ENCODE measurements at regions not wholly inside any gene's neighbourhood (a gene's known extent, or its start where the extent isn't known, plus 50 kb on each side); places are given as distances from the start of the nearest gene placed in this dataset.
"Not testable (repeated sequence)": the region's sequence is repeated elsewhere in the genome, so short reads cannot be mapped to it uniquely, and the experiment has no call there.

DNA sequence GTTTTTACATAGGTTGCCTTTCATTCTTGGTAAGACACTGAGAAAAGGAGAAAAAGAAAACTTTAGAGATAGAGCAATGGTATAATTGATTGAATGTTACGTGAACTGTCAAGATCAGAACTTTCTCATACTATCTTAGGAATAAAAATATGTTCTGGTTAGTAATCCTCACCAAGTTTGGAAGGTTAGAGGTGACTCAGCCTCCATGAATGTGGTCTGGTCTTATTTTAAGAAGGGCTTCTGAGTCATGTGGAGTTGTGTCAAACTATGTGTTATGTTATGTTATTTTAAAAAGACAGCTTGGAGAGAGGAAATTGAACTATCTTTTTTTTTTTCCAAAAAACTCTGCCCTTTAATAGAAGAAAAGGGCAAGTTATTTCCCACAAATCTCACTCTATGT is 458.6 kb upstream of the KLF6 start:
- intact Hi-C loops (cut with micrococcal nuclease): no loop called here

DNA sequence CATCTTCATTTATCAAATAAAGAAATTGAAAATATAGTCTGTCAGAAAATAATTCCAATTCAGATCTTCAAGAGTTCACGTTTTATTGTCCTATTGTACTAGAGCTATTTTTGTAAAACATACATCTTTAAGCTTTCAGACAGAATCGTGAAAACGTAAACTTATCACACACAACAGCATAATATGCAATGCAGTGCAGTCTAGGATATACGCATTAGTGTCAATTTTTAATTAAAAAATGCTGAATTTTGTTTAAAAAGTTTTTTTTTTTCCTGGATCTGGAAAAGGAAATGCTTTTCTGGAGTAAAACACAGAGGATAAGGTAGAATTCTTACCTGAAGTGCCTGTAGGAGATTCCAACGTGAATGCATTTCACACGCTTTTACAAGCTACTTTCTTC is 458.2 kb upstream of the KLF6 start:
- intact Hi-C loops (cut with micrococcal nuclease): no loop called here

DNA sequence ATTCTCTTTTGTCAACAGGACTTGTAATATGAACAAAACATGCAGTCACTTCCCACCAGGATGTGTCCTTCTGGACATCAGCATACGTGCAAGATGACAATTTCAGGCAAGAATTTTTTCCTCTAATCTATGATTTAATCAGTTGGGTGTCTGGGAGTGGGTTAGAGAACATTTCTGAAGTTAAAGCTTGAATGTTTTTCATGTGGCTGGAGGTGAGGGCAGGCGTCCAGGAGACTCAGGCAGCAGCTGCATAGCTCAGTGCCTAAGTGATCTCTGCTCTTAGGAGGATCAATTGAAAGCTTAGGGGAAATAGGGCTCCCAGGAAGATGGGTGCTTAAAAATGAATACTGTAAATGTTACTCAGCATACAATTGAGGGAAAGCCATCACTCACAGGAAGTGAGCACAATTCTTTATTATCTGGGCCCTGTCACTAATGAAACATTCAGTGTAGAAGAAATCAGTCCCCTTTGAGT is 457.6 kb upstream of the KLF6 start:
- intact Hi-C loops (cut with micrococcal nuclease): no loop called here

DNA sequence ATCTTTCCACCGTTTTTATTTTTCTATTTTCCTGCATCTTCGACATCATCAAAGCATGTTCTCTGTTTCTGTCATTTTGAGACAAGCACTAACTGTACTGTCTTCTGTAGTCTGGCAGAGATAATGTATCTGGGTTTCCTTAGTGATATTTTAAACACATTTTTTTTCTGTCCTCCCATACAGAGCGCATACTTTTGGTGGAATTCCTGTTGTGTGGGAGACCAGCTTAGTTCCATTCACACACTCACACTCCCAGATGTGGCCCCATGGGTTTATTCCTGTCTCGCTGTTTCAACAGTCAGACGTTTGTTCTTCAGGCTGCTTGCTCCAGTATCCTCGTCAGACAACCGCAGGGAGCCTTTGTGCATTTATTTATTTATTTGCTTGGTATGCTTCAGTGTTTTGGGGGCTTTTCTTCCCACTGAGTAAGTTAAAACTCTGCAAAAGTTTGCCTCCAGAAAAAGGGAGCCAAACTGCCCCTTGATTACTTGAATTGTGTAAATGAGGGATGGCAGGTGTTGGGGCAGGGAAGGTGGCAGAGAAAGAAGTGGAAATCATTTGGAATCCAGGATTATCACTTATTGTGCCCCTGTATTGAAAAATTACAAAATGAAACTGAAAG is 456.8 kb upstream of the KLF6 start:
- intact Hi-C loops (cut with micrococcal nuclease): no loop called here

DNA sequence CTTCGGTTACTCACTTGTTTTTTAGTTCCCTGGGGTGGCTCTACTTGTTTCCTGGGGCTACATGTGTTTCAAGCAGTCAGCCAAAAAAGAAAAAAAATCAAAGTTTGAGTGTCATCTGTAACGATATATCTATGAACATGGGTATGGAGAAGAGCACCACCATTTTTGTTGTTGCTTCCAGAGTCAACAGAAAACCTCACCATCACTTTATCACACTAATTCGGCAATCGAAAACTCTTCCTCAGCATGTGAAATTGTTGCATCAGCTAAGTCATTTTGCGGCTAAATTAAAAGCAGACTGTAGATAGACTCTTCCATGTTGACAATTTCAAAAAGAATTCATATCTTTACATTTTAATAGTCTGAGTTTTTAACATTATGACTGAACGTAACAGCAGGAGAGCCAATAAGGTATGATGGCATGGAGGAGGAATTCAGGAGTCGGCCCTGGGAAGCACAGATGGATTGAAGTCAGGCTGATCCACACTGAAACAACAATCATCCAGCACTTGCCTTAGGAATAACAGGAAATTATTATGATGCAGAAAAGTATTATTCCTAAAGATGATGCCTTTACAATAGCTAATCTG is 455.7 kb upstream of the KLF6 start:
- intact Hi-C loops (cut with micrococcal nuclease): no loop called here

DNA sequence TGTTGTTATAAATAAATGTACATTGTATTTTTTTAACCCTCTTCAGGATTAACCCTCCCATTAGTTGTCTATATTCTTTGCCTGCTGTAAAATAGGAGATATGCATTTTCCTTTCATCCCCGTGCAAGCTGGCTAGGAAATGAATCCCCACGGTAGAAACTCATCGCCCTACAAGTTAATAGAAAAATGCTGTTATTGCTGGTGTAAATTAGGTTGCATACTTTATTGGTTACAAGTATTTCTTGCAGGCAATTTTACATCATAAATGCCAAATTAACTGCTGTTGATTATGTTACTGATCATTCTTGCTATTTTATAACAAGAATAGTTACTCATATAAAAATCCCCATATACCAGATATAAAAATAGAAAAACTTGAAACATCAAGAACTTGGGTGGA is 454.2 kb upstream of the KLF6 start:
- intact Hi-C loops (cut with micrococcal nuclease): no loop called here

DNA sequence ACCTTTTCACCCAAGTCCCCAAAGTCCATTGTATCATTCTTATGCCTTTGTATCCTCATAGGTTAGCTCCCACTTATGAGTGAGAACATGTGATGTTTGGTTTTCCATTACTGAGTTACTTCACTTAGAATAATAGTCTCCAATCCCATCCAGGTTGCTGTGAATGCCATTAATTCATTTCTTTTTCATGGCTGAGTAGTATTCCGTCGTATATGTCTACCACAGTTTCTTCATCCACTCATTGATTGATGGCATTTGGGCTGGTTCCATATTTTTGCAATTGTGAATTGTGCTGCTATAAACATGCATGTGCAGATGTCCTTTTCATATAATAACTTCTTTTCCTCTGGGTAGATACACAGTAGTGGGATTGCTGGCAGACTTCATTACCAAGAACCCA is 451.9 kb upstream of the KLF6 start:
- intact Hi-C loops (cut with micrococcal nuclease): not testable (repeated sequence)

DNA sequence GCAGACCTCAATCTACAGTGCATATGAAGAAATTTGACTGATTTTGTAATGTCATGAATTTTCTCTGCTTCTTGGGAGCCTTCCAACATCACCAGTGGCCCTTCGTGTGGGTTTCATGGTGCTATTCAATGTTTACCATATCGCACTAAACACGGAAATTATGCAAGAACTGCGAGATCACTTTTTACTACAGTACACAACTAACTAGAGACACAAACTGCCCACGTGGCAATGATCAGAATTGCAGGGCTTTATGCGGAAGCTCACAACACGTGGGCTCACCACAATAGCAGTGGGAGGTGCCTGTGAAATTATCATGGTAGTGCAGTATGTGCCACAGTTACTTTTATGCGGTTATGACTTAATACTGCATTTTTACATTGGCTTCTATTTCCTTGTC is 449.7 kb upstream of the KLF6 start:
- intact Hi-C loops (cut with micrococcal nuclease): no loop called here

DNA sequence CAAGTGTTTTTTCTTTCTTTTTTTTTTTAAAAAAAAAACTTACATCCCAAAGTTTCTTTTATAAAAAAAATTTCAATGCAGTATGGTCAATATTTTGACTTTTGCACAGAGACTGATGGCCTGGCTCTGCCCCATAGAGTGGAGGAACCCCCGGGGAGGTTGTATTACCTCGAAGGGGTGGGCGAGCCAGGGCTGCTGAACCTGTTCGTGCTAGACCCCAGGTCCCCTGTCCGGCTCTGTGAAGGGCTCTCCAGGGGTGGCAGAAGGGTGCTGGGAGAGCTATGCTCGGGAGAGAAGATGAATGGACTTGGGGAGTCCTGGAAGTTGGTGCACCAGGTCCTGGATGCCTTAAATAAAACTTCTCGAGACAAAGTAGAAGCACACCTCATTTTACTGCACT is 446.4 kb upstream of the KLF6 start:
- intact Hi-C loops (cut with micrococcal nuclease): no loop called here

DNA sequence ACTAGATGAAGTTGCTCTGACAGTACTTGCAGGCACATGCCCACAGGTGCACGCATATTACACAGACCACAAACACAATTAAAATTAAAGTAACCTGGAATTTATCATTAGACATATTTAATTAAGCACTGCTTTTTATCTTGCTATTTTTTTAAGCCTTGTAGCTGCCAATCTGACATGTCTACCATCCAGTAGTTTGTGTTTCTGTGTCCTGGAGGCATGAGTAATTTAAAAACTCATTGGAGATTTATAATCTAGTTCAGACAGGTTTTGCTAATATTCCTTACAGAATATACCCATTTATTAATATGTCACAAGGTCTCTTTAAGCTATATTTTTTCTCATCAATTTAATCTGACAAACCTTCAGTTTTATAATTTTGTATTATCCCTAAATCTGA is 445.0 kb upstream of the KLF6 start:
- intact Hi-C loops (cut with micrococcal nuclease): no loop called here

DNA sequence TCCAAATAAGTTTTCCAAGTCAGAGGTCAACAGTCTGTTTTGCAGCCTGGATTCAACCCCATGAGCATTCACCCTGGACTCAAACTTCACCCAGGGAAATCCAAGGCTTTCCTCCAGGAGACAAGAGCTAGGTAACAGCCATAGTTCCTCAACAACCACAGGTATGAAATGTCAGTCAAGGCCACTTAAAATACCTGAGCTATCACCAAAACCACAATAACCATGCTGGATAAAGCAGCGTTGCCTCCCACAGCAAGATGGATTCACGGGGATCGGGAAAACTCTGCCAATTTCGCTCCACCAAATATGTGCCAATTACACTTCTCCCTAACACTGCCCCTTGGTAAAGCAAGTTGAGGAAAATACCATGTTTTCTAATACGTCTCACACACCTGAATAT is 444.1 kb upstream of the KLF6 start:
- intact Hi-C loops (cut with micrococcal nuclease): no loop called here

DNA sequence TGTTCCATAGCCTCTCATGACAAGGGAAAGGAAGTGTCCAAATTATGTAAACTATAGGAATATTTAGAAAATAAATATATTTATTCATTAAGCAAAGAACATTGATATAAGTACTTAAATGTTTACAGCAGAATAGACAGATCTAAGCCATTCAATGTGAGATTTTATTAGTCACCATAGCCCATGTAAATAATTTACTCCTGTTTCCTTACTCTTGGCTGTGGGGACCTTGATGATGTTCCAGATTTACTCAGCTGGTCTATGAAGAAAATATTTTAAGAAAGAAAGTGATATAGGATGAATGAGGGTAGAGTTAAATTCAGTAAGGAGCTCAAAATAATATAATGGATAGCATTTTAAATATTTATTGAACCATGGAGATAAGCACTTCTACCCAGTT is 442.6 kb upstream of the KLF6 start:
- intact Hi-C loops (cut with micrococcal nuclease): no loop called here

DNA sequence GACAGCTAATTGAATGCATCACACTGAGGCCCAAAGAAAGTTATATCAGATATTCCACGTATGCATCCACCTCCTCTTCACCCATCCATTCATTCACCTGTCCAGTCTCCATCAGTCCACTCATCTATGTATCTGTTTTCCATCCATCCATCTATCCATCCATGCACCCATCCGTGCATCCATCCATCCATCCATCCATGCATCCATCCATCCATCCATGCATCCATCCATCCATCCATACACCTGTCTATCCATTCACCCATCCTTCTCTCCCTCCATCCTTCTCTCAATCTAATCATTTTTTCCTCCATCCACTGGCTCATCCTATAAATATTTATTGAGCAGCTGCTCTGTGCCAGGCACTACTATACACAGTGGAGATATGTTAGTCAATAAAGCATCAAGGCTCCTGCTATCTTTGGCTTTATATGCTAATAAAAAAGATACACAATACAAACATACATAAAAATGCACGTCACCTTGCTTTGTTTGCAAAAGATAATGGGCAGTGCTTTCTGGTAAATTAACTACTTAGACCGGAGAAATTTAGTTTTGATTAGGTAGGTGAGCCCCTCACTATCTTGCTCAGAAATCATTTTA is 442.0 kb upstream of the KLF6 start:
- intact Hi-C loops (cut with micrococcal nuclease): no loop called here

DNA sequence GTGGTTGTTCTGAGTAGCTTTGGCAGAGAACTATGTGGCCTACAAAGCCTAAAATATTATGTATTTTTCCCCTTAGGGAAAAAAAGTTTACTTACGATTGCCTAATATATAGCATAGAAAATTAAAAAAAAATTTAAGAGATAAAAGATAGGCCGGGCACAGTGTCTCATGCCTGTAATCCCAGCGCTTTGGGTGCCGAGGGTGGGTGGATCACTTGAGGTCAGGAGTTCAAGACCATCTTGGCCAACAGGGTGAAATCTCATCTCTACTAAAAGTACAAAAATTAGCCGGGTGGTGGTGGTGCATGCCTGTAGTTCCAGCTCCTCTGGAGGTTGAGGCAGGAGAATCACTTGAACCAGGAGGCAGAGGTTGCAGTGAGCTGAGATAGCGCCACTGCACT is 439.2 kb upstream of the KLF6 start:
- intact Hi-C loops (cut with micrococcal nuclease): no loop called here

DNA sequence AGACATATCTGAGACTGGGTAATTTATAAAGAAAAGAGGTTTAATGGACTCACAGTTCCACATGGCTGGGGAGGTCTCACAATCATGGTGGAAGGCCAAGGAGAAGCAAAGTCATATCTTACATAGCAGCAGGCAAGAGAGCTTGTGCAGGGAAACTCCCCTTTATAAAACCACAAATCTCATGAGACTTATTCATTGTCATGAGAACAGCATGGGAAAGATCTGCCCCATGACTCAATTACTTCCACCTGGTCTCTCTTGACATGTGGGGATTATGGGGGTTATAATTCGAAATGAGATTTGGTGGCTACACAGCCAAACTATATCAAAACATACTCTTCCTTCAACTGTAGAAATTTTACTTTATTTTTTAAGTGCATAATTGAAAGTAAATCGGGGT is 436.3 kb upstream of the KLF6 start:
- intact Hi-C loops (cut with micrococcal nuclease): not testable (repeated sequence)

DNA sequence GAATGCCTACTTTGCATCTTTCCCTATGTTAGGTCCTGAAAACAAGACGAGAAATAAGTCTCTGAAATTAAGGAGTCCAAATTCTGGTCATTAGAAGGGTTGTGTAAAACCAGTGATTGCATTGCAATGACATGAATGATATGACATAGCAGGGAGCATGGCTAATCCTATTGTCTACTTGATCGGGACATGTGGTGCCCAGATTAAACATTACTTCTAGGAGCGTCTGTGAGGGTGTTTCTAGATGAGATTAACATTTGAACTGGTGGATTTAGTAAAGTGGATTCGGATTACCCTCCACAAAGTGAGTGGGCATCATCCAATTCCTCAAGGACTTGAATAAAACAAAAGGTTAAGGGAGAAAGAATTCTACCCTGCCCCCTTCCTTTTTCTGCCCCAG is 434.9 kb upstream of the KLF6 start:
- intact Hi-C loops (cut with micrococcal nuclease): no loop called here

DNA sequence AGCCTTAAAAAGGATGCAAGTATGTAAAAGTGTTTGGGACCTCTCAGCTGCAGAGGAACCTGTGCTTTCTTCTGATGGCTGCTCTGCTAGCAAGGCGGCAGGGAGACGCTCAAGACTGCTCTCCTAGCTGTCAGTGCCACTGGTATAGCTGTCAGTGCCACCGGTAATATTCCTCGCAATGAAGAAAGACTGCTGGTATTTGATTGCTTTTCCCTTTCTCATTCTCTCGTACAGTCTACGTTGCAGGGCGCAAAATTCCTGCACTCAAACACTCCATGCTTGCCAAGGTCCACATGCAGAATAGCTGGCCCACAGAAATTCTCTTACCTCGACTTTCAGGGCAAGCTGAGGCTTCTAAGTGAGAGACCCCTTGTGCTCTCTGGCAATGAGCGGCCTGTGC is 432.6 kb upstream of the KLF6 start:
- intact Hi-C loops (cut with micrococcal nuclease): no loop called here

DNA sequence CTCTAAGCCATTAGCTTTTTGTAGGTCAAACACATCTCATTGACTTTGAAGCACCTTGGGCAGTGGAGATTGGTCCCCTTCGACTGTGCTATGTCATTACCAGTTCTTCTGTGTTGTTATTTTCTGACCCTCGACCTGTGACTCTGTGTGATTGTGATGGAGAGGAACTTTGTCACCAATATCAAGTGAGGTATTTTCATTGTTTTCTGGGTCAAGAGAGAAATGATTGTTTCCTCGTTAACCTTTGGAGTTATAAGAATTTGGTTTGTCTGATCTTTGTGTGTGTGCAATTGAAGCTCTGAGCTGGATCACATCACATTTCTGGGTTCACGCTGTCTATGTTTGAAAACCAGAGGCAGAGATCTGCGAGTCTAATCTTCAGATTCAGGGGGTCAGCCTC is 432.2 kb upstream of the KLF6 start:
- intact Hi-C loops (cut with micrococcal nuclease): no loop called here

DNA sequence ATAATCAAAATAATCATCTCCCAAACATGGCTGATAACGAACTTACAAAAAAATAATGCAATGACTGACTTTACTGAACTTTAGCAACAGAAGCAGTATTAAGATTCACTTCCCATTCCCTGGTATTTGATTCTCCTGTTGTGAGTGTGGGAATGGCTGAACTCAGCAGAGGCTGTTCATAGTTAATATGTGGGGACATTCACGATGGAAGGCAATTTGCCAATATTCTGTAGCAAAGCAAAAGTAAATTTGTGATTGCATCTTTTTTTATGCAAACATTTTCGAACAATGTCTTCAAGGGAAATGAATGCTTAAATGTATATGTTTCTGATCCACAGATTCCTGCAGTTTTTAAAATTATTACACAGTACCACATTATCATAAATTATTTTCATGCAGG is 431.7 kb upstream of the KLF6 start:
- intact Hi-C loops (cut with micrococcal nuclease): no loop called here

DNA sequence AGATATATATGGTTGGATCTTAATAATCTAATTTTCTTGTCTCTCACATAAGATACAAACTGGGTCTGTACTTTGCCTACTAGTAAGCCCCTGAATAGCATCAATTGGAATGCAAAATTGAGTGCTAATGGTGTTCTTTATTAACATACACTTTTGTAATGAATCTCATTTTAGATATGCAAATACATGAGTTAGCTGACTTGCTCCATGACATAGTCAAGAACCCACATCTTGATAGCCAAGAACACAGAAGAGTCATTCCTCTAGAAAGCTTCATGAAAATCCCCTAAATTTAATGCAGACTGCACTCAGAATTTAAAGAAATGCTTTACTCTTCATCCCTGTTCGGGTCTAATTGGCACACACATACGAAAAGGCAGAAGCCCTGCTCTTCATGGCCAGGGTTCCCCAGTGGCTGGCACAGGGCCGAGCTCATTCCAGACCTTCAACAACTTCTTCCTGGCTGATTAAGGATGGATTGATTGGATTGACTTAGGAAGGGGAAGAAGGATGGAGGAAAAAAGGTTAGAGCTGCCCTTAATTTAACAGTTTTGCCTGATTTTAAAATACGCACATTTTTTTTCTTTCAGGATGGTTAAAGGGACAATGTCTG is 431.1 kb upstream of the KLF6 start:
- intact Hi-C loops (cut with micrococcal nuclease): no loop called here

DNA sequence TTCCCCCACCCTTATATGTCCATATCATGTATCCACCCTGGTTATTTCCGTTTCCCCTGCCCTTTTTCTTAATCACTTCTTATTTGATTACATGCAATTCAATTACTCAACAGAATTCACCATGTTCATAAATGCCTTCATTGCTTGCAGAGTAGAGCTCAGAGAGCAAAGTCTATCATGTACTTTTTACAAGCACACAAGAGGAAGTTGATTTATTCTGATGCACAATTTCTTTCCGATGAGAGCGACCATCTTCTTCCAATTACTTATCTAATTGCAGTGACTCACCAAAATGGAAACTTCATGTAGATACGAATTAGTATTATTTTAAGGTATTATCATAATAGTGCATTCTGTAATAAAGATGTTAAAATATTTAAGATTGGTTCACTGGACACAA is 430.5 kb upstream of the KLF6 start:
- intact Hi-C loops (cut with micrococcal nuclease): no loop called here

DNA sequence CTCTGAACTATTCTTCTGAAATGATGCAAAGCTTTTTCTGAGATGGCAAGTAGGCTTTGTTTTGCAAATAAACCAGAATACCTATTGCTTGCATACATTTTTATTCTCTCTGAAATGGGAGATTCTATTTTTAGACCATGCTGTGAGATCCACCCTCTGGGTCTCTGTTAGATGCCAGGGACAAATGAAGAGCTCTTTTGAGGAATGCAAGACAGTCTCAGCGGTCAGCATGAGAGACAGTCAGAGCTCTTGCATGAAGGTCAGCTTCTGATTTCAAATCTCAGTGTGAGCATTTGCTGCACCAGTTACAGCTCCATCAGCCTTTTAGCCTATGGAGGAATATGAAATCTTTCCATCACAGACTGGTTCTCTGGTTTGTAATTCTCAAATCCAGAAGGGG is 429.9 kb upstream of the KLF6 start:
- intact Hi-C loops (cut with micrococcal nuclease): no loop called here

DNA sequence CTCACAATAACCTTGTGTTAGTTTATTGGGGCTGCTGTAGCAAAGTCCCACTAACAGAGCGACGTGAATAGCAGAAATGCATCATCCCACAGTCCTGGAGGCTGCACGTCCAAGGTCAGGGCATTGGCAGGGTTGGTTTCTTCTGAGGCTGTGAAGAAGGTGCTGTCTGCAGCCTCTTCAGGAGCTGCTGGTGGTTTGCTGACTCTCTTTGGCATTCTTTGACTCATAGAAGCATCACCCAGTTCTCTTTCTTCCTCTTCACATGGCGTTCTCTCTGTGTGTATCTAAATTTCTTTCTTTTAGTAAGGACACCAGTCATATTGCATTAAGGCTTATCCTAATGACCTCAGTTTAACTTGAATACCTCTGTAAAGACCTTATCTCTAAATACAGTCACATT is 428.4 kb upstream of the KLF6 start:
- intact Hi-C loops (cut with micrococcal nuclease): no loop called here
